T-helper 1 cell treated with Interleukin-12 subunit alpha and Interleukin-12 subunit beta and Interleukin-4 antibody, amounts not matched to agents 30 μg/mL and 1 μg/mL, for 36 hours (primary cell): ENCODE measurements at regions not wholly inside any gene's neighbourhood (a gene's known extent, or its start where the extent isn't known, plus 50 kb on each side); places are given as distances from the start of the nearest gene placed in this dataset.

Source experiments
- H3K27ac Mint-ChIP-seq: one replicate; pipeline ENCODE4 v1.8.0; 2021; ENCODE audit warnings: mild to moderate bottlenecking, mixed read lengths
- H3K27me3 Mint-ChIP-seq: one replicate; pipeline ENCODE4 v1.8.0; 2021; ENCODE audit warnings: low read depth, mixed read lengths
- H3K36me3 Mint-ChIP-seq: one replicate; pipeline ENCODE4 v1.8.0; 2021; ENCODE audit warnings: low read depth, mixed read lengths
- H3K4me1 Mint-ChIP-seq: one replicate; pipeline ENCODE4 v1.8.0; 2021; ENCODE audit warnings: low read depth, mixed read lengths
- H3K4me3 Mint-ChIP-seq: one replicate; pipeline ENCODE4 v1.8.0; 2021; ENCODE audit warnings: mild to moderate bottlenecking, moderate library complexity, mixed read lengths
- H3K9me3 Mint-ChIP-seq: one replicate; pipeline ENCODE4 v1.8.0; 2021; ENCODE audit warnings: mixed read lengths

DNA sequence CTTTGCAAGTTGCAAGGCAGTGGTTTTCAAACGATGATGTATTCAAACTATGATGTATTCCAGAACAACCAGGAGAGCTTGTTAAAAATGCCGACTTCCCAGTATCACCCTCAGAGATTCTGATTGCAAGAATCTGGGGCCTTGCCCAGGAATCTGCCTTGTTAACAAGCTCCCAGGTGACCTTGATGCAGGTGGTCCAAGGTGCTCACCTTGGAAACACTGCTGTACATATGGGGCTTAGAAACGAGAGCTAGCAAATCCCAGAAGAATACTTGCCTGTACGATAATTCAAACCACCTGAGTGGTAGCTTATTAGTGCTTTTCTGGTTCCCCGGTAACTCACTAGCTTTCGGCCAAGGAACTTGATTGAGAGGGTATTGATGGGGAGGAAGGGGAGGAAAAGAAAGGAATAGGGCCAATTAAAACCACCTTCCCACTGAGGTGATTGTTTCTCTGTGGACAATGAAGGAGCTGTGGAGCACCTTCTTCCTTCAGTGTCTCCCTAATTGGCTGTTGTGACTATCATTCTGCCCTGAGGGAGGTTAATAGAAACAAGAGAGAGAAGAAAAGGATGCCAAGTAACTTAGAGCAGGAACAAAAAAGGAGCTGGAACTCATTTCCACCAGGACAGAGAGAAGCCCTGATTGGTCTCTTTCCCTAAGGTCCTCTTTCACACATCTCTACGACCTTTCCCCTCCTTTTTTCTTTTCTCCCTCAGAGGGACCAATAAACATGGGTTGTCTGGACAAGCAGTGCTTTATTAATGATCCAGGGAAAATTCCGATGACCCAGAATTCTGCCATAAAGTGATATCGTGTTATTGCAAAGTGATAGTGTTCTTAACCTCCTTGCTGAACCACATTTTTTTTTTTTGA is 218.8 kb downstream of the TMEM167A start:
- Mint-ChIP-seq H3K4me3 (no peak overlapping the region), H3K27ac (no peak overlapping the region), H3K36me3 (no peaks in the 10 kb centered on the region)

GRCh38 chr5:82855893-82856550 is 221.2 kb downstream of the TMEM167A start:
- Mint-ChIP-seq H3K27me3 (no peaks in the 10 kb centered on the region), H3K27ac (no peak overlapping the region), H3K9me3 (no peaks in the 10 kb centered on the region), H3K36me3 (no peaks in the 10 kb centered on the region), H3K4me1 (no peaks in the 10 kb centered on the region), H3K4me3 (no peak overlapping the region)

More for the DNA sequence above, 218.8 kb downstream of the TMEM167A start:
- Mint-ChIP-seq H3K27me3 (peaks cover 2% of the 10 kb centered on the region), H3K9me3 (no peaks in the 10 kb centered on the region), H3K4me1 (no peaks in the 10 kb centered on the region)

GRCh38 chr5:82854956-82855355 is 222.2 kb downstream of the TMEM167A start:
- Mint-ChIP-seq H3K4me1 (no peaks in the 10 kb centered on the region), H3K27ac (no peak overlapping the region), H3K4me3 (no peak overlapping the region), H3K9me3 (no peaks in the 10 kb centered on the region), H3K27me3 (no peaks in the 10 kb centered on the region), H3K36me3 (no peaks in the 10 kb centered on the region)

DNA sequence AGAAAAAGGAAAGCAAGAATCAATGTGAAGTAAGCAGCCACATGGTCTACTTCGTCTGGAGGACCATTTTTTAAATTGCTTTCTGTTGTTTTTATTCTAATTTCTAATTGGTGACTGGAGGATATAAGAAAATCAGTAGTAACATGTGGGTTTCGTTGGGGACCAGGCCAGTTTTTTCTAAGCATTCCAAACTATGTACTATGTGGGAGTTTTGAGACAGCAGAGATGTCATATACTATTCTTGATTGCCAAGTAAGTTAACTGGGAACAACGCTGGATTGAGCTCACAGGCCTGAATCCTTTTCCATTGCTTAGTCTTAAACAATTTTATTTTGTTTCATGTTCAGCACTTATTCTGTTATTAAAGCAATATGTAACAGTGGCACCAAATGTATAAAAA is 225.7 kb downstream of the TMEM167A start:
- Mint-ChIP-seq H3K27me3 (peaks cover under 1% of the 10 kb centered on the region), H3K4me3 (no peak overlapping the region), H3K9me3 (no peaks in the 10 kb centered on the region), H3K27ac (no peak overlapping the region), H3K4me1 (no peaks in the 10 kb centered on the region), H3K36me3 (no peaks in the 10 kb centered on the region)

- no peaks in the 10 kb centered on the region for H3K4me1 Mint-ChIP-seq
- no peak overlapping the region for H3K4me3 Mint-ChIP-seq
- H3K27me3 Mint-ChIP-seq = peaks cover 3% of the 10 kb centered on the region
These were observed 226.8 kb downstream of the TMEM167A start for GRCh38 chr5:82850393-82850792.

DNA sequence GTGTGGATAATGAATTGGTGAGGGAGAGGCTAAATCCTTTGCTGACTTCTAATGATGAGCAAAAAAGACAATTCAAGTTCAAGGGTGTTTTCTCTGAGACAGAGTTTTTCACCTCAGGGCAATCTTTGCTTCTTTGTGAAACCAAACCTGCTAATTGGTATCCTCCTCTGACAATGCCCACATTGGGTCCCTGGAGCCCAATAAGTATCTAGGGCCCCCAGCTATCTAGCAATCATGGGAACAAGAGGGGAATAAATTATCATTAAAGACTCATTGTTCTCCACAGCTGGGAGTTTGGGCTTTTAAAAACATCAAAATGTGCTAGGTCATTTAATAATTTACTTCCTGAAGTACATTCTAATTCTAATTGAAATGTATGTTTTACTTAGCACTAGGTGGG is 227.3 kb downstream of the TMEM167A start:
- no peaks in the 10 kb centered on the region for H3K36me3 Mint-ChIP-seq
- H3K27ac Mint-ChIP-seq = no peak overlapping the region
- no peaks in the 10 kb centered on the region for H3K9me3 Mint-ChIP-seq
- H3K4me1 Mint-ChIP-seq = no peaks in the 10 kb centered on the region
- H3K27me3 Mint-ChIP-seq = peaks cover 3% of the 10 kb centered on the region
- H3K4me3 Mint-ChIP-seq = no peak overlapping the region

More at GRCh38 chr5:82850393-82850792, 226.8 kb downstream of the TMEM167A start:
- no peaks in the 10 kb centered on the region for H3K36me3 Mint-ChIP-seq
- H3K27ac Mint-ChIP-seq = no peak overlapping the region
- no peaks in the 10 kb centered on the region for H3K9me3 Mint-ChIP-seq

- no peaks in the 10 kb centered on the region for H3K4me1 Mint-ChIP-seq
- no peaks in the 10 kb centered on the region for H3K36me3 Mint-ChIP-seq
- H3K27me3 Mint-ChIP-seq = peaks cover 3% of the 10 kb centered on the region
- no peak overlapping the region for H3K27ac Mint-ChIP-seq
- H3K9me3 Mint-ChIP-seq = no peaks in the 10 kb centered on the region
- no peak overlapping the region for H3K4me3 Mint-ChIP-seq
These were observed 229.6 kb downstream of the TMEM167A start for GRCh38 chr5:82847562-82847961.

- H3K27me3 Mint-ChIP-seq = no peaks in the 10 kb centered on the region
- H3K27ac Mint-ChIP-seq = no peak overlapping the region
- no peak overlapping the region for H3K4me3 Mint-ChIP-seq
- H3K9me3 Mint-ChIP-seq = peaks cover 12% of the 10 kb centered on the region
- H3K36me3 Mint-ChIP-seq = no peaks in the 10 kb centered on the region
- H3K4me1 Mint-ChIP-seq = no peaks in the 10 kb centered on the region
These were observed 237.3 kb downstream of the TMEM167A start for GRCh38 chr5:82839881-82840280.

DNA sequence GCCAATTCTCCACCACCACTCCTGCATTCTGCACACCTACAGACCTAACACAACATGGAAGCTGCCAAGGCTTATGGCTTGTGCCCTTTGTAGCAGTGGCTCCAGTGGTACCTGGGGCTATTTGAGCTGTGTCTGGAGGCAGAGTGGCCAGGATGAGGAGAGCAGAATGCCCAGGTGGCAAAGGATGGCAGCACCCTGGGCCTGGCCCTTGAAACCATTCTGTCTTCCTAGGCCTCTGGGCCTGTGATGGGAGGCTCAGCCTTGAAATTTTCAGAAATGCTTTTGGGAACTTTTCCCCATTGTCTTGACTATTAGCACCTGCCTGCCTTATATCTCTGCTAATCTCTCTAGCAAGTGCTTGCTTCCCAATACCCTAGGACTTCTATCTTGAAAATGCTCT is 241.7 kb downstream of the TMEM167A start:
- H3K4me3 Mint-ChIP-seq = no peak overlapping the region
- H3K27me3 Mint-ChIP-seq = no peaks in the 10 kb centered on the region
- H3K4me1 Mint-ChIP-seq = no peaks in the 10 kb centered on the region
- H3K36me3 Mint-ChIP-seq = no peaks in the 10 kb centered on the region
- H3K27ac Mint-ChIP-seq = no peak overlapping the region
- peaks cover 16% of the 10 kb centered on the region for H3K9me3 Mint-ChIP-seq

GRCh38 chr5:82834151-82834550 is 243.0 kb downstream of the TMEM167A start:
- no peaks in the 10 kb centered on the region for H3K27me3 Mint-ChIP-seq

GRCh38 chr5:82833277-82833676 is 243.9 kb downstream of the TMEM167A start:
- Mint-ChIP-seq H3K27ac (no peak overlapping the region), H3K4me3 (no peak overlapping the region), H3K27me3 (no peaks in the 10 kb centered on the region), H3K4me1 (no peaks in the 10 kb centered on the region), H3K9me3 (peaks cover 13% of the 10 kb centered on the region), H3K36me3 (no peaks in the 10 kb centered on the region)

More at GRCh38 chr5:82834151-82834550, 243.0 kb downstream of the TMEM167A start:
- Mint-ChIP-seq H3K4me1 (no peaks in the 10 kb centered on the region), H3K4me3 (no peak overlapping the region), H3K27ac (no peak overlapping the region), H3K36me3 (no peaks in the 10 kb centered on the region), H3K9me3 (peaks cover 13% of the 10 kb centered on the region)

GRCh38 chr5:82832445-82832844 is 244.7 kb downstream of the TMEM167A start:
- Mint-ChIP-seq H3K9me3 (peaks cover 13% of the 10 kb centered on the region), H3K27me3 (no peaks in the 10 kb centered on the region), H3K4me3 (no peak overlapping the region), H3K27ac (no peak overlapping the region), H3K36me3 (no peaks in the 10 kb centered on the region), H3K4me1 (no peaks in the 10 kb centered on the region)

DNA sequence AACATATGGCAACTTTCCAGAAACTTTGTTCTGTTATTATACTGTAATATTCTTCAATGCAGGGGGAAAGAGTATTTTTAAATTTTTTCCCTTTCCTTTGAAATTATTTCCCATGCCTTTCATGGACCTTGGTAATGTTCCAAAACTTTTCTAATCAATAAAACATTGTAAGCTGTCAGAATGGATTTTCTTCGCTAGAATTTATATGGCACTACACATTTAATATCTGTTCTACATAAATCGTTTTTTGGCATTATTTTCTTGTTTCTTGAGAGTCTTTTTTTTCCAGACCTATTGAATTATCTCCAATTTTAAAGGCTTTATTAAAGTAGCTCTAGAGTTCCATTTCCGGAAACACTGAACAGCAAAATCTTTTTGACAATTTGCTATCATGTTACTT is 249.0 kb downstream of the TMEM167A start:
- Mint-ChIP-seq H3K9me3 (no peaks in the 10 kb centered on the region), H3K4me1 (no peaks in the 10 kb centered on the region), H3K4me3 (no peak overlapping the region), H3K27me3 (no peaks in the 10 kb centered on the region), H3K36me3 (no peaks in the 10 kb centered on the region), H3K27ac (no peak overlapping the region)

DNA sequence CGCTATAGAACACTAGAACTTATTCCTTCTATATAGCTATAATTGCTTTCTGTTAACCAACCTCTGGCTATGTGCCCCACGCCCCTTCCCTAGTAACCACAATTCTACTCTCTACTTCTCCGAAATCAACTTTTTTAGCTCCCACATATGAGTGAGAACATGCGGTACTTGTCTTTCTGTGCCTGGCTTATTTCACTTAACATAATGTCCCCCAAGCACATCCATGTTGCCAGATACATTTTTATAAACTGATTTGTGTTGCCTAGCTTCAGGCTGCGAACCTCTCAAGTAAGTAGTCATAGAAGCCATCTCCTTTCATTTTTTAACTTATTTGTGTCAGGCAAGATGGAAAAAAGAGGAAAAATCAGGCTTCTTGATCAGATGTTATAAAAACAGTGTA is 249.5 kb downstream of the TMEM167A start:
- Mint-ChIP-seq H3K9me3 (no peaks in the 10 kb centered on the region), H3K4me3 (no peak overlapping the region), H3K27me3 (no peaks in the 10 kb centered on the region)

GRCh38 chr5:82822634-82822927 is 254.6 kb downstream of the TMEM167A start:
- Mint-ChIP-seq H3K27ac (no peak overlapping the region), H3K4me1 (peaks cover 12% of the 10 kb centered on the region), H3K27me3 (no peaks in the 10 kb centered on the region), H3K9me3 (no peaks in the 10 kb centered on the region), H3K36me3 (no peaks in the 10 kb centered on the region), H3K4me3 (no peak overlapping the region)

More for the DNA sequence above, 249.5 kb downstream of the TMEM167A start:
- no peak overlapping the region for H3K27ac Mint-ChIP-seq
- no peaks in the 10 kb centered on the region for H3K4me1 Mint-ChIP-seq
- H3K36me3 Mint-ChIP-seq = no peaks in the 10 kb centered on the region
